IPS DF 4.7 (cell line): ENCODE measurements at regions not wholly inside any gene's neighbourhood (a gene's known extent, or its start where the extent isn't known, plus 50 kb on each side); places are given as distances from the start of the nearest gene placed in this dataset.
"Not testable (repeated sequence)": the region's sequence is repeated elsewhere in the genome, so short reads cannot be mapped to it uniquely, and the experiment has no call there.

Experiments used
- DNase-seq: peaks from one replicate; pipeline ENCODE4 v3.0.0-alpha.2; 2013; ENCODE audit warnings: low spot score; ENCODE audit errors: extremely low read depth

DNA sequence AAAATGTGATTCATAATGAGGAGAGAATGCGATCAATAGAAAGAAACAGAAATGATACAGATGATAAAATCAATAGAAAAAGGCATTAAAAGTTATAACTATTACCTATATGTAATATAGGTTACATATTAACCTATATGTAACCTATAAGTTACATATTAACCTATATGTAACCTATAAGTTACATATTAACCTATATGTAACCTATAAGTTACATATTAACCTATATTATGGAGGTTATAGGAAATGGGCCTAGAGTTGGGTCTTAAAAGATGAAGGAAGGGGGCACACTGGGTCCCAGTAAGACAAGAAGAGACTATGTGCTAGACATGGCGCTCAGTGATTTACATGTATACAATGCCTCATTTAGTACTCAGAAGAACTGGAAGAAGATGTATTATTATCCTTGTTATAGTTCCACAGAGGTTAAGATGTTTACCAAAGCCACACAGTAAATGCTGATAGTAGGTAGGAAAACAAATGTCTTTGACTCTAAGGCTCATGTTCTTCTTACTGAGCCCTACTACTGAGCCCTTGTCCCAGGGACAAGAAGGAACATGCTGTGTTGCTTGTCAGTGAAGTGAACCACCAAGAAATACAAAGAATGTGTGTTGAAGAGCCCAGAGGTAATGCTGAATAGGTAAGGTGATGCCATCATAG, 444.6 kb upstream of the PLXNA2 start:
- no peak for DNase-seq

DNA sequence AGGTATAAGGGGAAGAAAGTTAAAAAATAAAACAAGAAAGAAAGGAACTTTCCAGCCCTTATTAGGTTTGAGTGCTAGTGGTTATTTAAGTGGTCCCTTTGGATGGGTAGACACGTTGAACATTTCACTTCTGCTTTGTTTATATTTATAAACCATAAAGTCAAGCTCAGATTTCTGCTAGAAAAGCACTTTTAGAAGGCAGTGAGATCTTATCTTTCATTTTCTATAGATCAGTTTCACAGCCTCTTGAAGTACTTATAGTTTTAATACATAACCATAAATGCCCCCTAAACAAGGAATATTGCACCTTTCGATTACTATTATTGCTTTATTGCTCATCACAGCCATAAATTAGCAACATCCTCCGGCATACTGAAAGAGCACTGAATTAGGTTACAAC, 446.8 kb upstream of the PLXNA2 start:
- no peak for DNase-seq

DNA sequence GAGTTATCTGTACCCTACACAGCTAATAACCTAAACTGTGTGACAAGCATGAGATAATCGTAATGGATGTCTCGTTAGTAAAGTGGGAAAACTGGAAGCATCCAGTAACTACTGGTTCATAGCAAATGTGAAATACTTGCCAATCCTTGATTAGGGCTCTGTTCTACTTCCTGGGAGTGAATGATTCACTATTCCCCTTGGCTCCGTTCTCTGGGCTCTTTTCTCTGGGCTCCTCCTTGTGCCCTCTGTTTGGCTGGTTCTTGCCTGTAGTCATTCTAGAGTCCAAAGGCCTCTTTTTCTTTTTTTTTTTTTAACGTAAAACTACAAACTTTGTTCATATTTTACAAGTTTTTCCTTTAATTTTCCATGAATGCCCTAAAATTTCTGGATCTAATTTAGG, 465.8 kb upstream of the PLXNA2 start:
- DNase-seq, result no peak

DNA sequence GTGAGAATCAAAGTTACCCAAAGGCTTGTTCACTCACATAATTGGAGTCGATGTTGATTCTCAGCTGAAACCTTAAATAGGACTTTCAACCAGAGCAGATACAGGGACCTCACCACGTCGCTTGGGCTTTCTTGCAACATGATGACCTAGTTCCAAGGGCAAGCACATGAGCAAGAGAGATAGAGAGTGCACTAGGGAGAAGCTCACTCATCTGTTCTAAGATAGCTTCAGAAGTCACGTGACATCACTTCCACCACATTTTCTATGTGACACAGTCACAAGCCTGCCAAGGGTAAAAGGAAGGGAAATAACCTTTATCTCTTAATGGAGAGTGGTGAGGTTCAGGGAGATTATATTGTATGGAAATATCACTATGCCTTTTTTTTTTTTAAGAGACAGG, 470.1 kb upstream of the PLXNA2 start:
- DNase-seq, result no peak

DNA sequence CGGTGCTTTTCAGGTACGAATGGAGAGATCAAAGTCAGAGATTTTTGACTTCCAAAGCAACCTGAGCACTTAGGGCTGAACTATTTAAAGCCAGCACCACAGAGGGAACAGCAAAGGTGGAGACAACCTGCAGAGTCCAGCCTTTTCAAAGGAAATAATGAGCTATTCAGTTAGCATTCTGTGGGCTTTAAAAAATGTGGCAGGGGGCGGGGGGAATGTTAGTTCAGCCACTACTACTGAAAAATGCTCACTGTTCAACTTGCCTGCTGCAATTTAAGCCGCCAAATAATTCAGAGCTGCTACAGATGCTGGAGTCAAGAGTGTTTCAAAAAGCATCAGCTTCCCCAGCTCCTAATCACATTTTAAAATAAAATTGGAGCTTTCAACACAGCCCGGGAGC, 473.3 kb upstream of the PLXNA2 start:
- DNase-seq, result no peak

DNA sequence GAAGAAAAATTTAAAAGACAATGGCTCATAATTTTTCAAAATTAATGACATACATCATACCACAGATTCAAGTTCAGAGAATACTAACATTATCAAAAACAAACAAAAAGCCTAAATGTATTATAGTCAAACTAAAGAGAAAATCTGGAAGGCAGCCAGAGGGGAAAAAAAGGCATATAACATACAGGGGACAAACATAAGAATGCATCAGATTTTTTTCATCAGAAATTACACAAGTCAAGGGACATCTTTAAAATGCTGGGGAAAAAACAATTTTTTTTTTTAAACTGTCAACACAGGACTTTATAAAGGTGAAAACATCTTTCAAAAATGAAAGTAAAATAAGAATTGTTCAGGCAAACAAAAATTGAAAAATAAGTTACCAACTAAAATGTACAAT, 478.4 kb upstream of the PLXNA2 start:
- no peak for DNase-seq

DNA sequence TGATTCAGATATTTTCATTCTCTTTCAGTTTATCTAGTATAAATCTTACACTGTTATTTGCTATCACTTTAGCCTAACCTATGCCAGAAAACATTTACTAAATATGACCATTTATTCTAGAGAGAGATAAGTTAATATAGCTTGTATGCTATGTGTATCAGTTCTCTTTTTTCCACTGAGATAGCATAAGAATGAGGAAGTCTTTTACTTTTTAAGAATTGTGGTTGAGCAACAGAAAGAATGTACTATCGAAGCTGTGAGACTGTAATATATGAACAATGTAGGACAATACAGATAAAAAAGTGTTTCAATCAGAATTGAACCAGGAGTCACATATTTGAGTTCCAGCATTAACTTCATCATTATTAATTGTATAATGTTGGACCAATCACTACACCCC, 479.9 kb upstream of the PLXNA2 start:
- no peak for DNase-seq

DNA sequence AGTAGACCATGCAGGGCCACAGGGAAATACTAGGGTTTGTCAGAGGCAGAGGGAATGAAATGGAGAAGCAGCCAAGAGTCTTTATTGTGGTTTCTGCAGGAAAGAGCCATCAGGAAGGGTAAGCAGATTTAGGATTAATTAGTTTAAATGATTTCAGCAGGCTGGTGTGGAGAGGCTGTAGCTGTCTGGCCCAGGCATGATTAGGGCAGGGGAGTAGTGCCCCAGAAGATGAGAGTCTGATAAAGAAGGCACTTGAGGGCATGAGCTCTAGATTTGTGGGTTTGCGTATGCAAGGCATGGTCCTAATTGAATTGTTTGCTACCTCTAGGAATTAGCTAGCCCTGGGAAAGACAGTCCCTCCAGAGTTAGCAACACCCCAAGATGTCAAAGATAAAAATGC, 484.6 kb upstream of the PLXNA2 start:
- no peak for DNase-seq

DNA sequence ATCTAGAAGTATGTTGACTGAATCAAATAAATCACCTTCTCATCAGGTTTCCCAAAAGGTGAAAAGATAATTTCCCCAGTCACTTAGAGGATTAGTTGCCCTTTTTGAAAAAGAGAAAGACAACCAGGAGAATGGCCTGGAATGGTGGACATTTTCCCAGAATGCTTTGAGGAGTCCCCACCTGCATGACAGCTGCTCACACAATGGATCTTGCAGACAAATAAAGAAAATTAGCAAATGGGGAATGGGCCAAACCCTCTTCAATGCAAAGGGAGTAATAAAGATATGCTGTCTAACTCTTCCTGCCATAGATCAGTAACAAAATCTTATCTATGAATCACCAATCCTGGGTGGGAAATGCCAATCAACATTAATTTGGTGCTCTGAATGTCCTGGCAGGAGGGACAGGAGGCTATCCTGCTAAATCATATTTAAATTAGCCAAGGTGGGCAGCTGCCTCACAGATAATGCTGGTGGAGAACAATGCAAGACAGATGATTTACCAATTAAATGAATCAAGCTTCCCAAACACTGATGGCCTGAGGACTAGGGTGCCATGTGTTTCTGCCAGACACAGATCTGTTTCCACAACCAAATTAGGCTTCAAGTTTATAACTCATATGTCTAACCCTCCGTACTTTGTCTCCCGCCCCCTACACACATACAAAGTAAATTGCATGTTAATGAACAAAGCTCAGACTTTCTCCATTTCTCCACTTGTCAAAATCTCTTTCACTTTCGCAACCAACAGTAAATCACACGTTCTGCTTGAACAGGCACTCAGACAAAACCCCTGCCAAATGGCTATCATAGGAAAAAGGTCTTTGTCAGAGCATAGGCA, 488.0 kb upstream of the PLXNA2 start:
- DNase-seq, result no peak

DNA sequence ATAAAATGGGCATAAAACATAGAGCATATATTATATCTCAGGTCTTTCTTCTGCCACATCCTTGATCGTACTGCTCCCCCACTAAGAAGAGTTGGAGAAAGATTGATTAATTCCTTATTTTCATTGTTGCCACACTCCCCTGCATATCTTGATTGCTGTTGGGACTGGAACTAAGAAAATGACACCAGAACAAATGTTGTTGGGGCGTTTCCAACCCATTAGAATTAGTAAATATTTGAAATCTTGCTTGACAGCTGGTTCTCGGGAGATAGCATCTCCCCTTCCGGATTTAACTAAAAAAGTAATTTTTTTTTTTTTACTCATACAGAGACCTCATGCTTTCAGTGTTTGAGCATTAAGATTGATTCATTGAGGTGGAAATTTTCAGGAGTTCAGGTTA, 493.0 kb upstream of the PLXNA2 start:
- DNase-seq, result no peak

DNA sequence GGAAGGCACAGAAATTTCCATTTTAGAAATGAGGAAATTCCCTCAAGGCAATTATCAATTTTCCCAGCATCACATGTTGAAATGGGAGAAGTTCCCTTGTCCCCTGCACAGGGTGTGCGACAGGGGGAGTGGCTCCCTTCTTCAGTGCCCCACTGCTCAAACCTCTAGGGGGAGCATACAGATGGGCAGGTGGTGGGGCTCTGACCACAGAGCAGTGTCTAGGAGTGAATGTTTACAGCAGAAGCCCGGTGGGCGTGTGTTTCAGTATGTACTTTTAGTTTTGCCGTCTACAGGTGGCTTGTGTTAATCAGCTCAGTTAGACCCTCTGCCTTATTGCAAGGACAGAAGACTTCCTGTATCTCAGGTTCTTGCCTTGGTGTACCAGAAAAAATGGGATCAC, 493.7 kb upstream of the PLXNA2 start:
- DNase-seq, result no peak

DNA sequence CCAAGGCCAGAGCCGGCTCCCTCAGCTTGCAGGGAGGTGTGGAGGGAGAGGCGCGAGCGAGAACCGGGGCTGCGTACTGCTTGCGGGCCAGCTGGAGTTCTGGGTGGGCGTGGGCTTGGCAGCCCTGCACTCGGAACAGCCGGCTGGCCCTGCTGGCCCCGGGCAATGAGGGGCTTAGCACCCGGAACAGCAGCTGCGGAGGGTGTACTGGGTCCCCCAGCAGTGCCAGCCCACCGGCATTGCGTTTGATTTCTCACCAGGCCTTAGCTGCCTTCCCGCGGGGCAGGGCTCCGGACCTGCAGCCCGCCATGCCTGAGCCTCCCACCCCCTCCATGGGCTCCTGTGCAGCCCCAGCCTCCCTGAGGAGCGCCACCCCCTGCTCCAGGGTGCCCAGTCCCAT, 495.5 kb upstream of the PLXNA2 start:
- not testable (repeated sequence) for DNase-seq

DNA sequence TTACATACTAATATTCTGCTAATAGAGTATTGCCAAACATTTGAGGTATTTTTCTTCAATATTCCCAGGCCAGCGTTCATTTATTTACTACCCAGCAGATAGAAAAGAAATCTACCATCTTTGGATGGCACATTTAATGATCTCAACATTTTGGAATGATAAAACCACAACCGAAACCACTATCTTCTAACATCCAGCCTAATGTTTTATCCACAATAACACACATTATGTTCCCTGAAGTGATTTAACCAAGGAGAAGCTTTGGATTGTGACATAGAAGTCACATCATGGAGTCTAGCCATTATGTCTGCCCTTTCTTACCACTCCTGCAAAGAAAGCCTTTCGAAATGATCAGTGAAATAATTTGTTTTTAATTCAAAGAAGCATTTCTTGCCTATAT, 497.1 kb upstream of the PLXNA2 start:
- no peak for DNase-seq

DNA sequence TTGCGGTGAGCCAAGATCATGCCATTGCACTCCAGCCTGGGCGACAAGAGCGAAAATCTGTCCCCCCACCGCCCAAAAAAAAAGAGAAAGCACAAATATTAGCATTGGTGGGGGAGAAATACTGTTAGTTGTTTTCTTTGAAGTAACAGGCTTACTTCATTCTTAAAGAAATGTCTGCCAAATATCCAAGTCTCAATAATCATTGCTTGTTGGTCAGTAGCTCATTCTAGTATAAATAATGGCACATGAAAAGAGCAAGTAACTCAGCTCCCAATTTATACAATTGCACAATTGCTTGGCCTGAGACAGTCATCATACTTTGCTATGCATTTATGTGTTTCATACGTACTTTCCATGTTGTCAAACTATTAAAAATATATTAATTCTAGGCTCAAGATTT, 499.2 kb upstream of the PLXNA2 start:
- DNase-seq, result no peak

DNA sequence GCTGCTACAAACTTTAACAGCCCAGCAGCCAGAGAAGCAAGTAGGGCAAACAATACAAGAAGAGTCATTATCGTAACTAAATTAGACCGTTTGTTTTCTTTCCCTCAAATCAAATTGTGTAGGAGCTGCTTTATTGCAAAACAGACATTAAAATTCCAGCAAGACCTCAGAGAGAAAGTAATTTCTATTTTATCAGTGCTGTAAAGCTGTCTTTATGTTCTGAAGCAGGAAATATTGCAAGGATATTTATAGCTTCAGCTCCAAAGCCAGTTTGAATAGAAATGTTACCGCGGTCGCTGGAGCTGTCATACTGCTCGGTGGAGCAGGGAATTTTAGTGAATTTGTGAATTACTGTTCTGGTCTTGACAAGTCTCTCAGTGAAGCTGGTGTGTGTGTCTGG, 503.8 kb upstream of the PLXNA2 start:
- no peak for DNase-seq

DNA sequence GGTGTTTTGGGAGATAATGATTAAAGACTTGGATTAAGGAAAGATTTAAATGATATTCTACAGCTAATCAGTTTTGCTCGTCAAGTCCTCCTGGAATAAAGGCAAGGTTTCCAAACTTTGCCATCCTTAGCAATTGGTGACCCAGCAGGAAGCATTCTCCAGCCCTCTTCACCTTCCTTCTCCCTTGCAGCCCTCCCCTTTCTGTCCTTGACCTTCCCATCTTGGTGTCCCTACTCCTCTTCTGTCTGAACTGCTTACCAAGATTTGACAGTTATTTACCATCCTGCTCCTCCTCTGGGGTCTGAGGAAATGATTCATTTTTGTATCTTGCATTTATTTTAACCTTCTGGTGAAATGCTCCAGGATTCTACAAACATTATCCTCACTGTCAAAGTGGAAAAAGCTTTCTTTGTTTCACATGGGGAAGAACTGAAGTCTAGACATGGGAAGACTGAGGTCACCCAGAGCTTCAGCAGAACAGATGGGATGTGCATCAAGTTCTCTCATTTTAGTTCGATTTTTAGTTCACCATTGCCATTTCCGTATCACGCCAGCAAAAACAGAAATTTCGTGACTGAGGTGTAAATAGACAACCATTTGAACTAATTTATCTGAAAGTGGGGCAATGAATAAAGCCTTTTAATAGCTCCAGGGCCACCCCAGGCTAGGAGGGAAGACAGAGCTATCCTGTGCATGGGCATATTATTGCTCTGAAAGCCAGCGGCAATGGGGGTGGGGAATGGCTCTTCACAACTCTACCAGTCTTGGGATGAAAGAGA, 504.4 kb upstream of the PLXNA2 start:
- DNase-seq, result no peak

DNA sequence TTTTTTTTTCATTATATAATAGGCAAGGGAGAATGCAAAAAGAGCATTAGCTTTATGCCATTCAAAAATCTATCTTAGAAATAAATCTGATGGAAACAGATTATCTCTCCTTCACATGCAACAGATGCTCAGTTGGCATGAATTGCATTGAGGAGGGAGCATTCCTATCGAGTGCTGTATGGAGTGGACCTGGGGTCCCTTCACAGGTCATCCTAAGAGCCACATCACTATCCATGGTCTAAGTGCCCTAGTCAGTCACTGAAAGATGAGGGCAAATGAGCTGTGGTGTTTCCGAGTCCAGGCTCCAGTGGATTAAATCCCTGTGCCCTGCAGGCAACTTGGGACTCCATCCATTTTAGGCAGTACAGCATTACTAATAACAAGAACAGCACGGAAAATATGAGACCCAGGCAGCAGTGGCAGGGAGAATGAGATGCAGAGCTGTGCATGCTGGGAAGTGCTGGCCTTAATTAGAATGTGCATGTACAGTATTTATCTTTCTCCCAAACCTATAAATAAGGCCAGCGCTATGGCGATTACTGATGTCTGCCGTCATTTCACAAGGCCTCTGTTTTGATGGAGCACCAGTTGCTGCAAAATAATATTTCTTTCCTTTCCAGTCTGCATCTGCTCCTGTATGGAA, 512.3 kb upstream of the PLXNA2 start:
- no peak for DNase-seq

DNA sequence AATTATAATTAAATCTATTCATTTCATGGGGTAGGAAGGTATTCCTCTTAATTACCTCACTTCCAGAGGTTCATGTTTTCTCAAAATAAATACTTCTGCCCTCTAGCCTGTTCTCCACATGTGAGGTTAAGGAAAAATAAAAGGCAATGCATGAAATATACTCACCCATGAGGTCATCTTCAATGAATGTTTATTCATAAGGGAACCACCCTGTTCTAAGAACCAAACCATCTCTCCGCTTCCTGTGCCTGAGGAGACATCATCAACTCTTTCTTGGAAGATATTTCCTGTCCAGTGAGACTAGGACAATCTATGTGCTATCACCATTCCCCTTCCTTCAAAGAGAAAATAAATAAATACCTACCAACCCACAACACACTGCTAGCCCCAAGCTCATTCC, 513.7 kb upstream of the PLXNA2 start:
- no peak for DNase-seq

DNA sequence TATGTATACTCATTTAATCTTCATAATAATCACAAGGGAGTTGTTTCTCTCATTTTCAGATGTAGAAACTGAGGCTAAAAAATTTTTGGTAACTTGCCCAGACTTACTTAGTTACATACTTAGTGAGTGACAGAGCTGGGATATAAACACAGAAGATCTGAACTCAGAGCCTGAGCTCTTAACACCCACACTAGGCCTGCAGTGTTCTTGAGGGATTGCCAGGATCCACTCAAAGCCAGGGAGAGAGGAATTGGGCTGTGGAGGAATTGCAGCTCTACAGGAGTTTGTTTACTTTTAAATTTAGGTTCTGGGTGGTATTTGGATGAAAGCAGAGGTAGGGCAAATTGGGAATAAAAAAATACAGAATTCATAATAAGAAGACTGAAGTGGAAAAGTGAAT, 515.1 kb upstream of the PLXNA2 start:
- no peak for DNase-seq

DNA sequence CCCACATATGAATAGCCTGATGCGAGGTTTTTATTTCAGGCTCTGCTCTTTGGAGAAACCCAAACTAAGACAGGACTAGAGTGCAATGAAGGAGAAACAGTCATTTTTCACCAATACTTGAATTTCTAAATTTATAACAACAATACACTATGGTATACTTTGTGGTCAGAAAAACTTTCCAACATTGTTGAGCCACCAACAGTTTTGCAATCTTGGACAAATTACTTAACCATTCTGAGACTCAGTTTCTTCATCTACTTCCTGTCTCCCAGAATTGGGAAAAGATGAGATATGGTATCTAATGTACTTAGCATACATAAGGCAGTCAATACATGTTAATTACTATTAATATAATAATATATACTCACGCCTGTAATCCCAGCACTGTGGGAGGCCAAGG, 519.8 kb upstream of the PLXNA2 start:
- no peak for DNase-seq

DNA sequence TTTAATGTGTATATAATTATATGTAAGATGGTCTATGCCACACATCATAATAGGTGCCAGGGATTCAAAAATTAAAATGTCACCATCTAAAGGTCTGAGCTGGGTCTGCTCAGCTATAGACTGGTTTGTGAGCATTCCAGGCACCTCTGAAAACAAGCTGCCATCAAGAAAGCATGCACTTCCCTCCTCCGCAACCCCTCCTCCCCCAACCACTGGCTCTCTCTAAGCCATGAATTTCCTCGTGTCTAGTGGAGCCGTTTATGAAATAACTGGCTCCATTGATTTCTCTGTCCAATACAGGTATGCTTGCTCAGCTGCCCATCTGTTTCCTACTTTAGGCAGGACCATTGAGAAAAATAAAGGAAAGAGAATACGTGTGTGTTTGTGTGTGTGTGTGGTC, 522.6 kb upstream of the PLXNA2 start:
- no peak for DNase-seq

DNA sequence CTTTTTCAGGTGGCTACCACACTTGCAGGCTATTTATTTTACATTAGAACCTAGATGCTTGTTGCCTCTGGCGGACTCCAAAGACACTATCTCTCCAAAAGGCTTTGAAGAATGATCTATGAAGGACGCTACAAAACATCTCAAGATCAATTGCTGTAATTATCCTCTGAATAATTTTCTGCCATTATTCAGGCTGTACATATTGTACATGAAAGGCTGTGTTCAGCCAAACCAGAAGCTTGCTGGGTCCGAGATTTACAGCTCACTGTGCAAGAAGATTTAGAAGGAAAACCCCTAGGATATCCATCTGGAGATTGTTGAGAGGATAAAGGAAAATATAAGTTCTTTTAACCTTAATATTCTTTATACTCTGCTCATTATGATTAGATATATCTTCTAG, 523.6 kb upstream of the PLXNA2 start:
- DNase-seq, result no peak
